ENCODE measurements at regions not wholly inside any gene's neighbourhood (a gene's known extent, or its start where the extent isn't known, plus 50 kb on each side); places are given as distances from the start of the nearest gene placed in this dataset.

GRCh38 chr4:37051111-37051510 lies 193.4 kb upstream of the NWD2 start:
- no peak overlapping the region for H4K8ac ChIP-seq (ENCODE audit: low read depth, low read length)
- H2BK15ac ChIP-seq (ENCODE audit: low read length): no peak overlapping the region
- no peak overlapping the region for H4K91ac ChIP-seq (ENCODE audit: low read depth, low read length, poor library complexity)
- no peaks in the 10 kb centered on the region for H3K9me3 ChIP-seq (replicated peaks in 1 of 2; ENCODE audit: control insufficient read depth in 2 of 2, insufficient read depth in 1 of 2, low read depth in 1 of 2, low read length in 2 of 2)
- no peak overlapping the region for H3K14ac ChIP-seq (ENCODE audit: low read length)
- no peak overlapping the region for H3K9ac ChIP-seq (ENCODE audit: low read depth, low read length, poor library complexity)
- no peak overlapping the region for H3K4me3 ChIP-seq (ENCODE audit: low read length in 2 of 2)
- no peaks in the 10 kb centered on the region for H3K36me3 ChIP-seq (replicated peaks in 1 of 2; ENCODE audit: control insufficient read depth in 2 of 2, insufficient read depth in 2 of 2, low read length in 2 of 2)
- H3K27ac ChIP-seq (replicated peaks; ENCODE audit: low read length): no peak overlapping the region
- no peak overlapping the region for H2AFZ ChIP-seq (ENCODE audit: low read length)
- no peaks in the 10 kb centered on the region for H3K4me1 ChIP-seq (ENCODE audit: control insufficient read depth in 2 of 2, insufficient read depth in 1 of 2, low read depth in 1 of 2, low read length in 2 of 2)
- no peak for DNase-seq (ENCODE audit: low spot score)
- H3K4ac ChIP-seq (ENCODE audit: low read length): no peak overlapping the region
- WGBS, 2 donors (ENCODE audit: extremely low coverage in 2 of 2, insufficient read length in 2 of 2, insufficient replicate concordance in 1 of 2): no CpG with 5 or more reads among the region's 1 CpG
- H2BK5ac ChIP-seq (ENCODE audit: low read length): no peak overlapping the region
- no peak overlapping the region for H3K23ac ChIP-seq (ENCODE audit: low read depth, low read length, poor library complexity)
- H3K79me1 ChIP-seq (ENCODE audit: low read depth, low read length): no peaks in the 10 kb centered on the region
- no peak overlapping the region for H3K4me2 ChIP-seq (ENCODE audit: insufficient read depth, low read length, poor library complexity, severe bottlenecking)
- H2BK12ac ChIP-seq (ENCODE audit: low read length): no peak overlapping the region
- H2BK120ac ChIP-seq (ENCODE audit: low read depth, low read length): no peak overlapping the region
- H3K27me3 ChIP-seq (ENCODE audit: control insufficient read depth in 3 of 3, insufficient read depth in 3 of 3, low read depth in 1 of 3, low read length in 3 of 3): no peaks in the 10 kb centered on the region
- H3K18ac ChIP-seq (ENCODE audit: low read length): no peak overlapping the region
- H2AK5ac ChIP-seq (ENCODE audit: low read depth, low read length): no peak overlapping the region

- Histone ChIP-seq H4K91ac (ENCODE audit: low read depth, low read length, poor library complexity) (no peak overlapping the region), H3K36me3 (replicated peaks in 1 of 2; ENCODE audit: control insufficient read depth in 2 of 2, insufficient read depth in 2 of 2, low read length in 2 of 2) (no peaks in the 10 kb centered on the region), H3K23ac (ENCODE audit: low read depth, low read length, poor library complexity) (no peak overlapping the region), H3K9ac (ENCODE audit: low read depth, low read length, poor library complexity) (no peak overlapping the region), H3K4ac (ENCODE audit: low read length) (no peak overlapping the region), H3K79me1 (ENCODE audit: low read depth, low read length) (no peaks in the 10 kb centered on the region), H3K4me3 (ENCODE audit: low read length in 2 of 2) (no peak overlapping the region), H2BK12ac (ENCODE audit: low read length) (no peak overlapping the region), H3K27ac (replicated peaks; ENCODE audit: low read length) (no peak overlapping the region), H3K18ac (ENCODE audit: low read length) (no peak overlapping the region), H3K9me3 (replicated peaks in 1 of 2; ENCODE audit: control insufficient read depth in 2 of 2, insufficient read depth in 1 of 2, low read depth in 1 of 2, low read length in 2 of 2) (no peaks in the 10 kb centered on the region), H2BK5ac (ENCODE audit: low read length) (no peak overlapping the region), H3K14ac (ENCODE audit: low read length) (no peak overlapping the region), H3K27me3 (ENCODE audit: control insufficient read depth in 3 of 3, insufficient read depth in 3 of 3, low read depth in 1 of 3, low read length in 3 of 3) (no peaks in the 10 kb centered on the region), H4K8ac (ENCODE audit: low read depth, low read length) (no peak overlapping the region), H2AK5ac (ENCODE audit: low read depth, low read length) (no peak overlapping the region), H3K4me2 (ENCODE audit: insufficient read depth, low read length, poor library complexity, severe bottlenecking) (no peak overlapping the region), H2AFZ (ENCODE audit: low read length) (no peak overlapping the region), H2BK120ac (ENCODE audit: low read depth, low read length) (no peak overlapping the region), H3K4me1 (ENCODE audit: control insufficient read depth in 2 of 2, insufficient read depth in 1 of 2, low read depth in 1 of 2, low read length in 2 of 2) (no peaks in the 10 kb centered on the region), H2BK15ac (ENCODE audit: low read length) (no peak overlapping the region)
- no peak for DNase-seq (ENCODE audit: low spot score)
- no CpG with 5 or more reads among the region's 2 CpGs for WGBS, 2 donors (ENCODE audit: extremely low coverage in 2 of 2, insufficient read length in 2 of 2, insufficient replicate concordance in 1 of 2)
Observed at GRCh38 chr4:37051866-37052265, 192.7 kb upstream of the NWD2 start.

- WGBS, 2 donors (ENCODE audit: extremely low coverage in 2 of 2, insufficient read length in 2 of 2, insufficient replicate concordance in 1 of 2): no CpG with 5 or more reads among the region's 4 CpGs
- no peak overlapping the region for H4K91ac ChIP-seq (ENCODE audit: low read depth, low read length, poor library complexity)
- peak; percentile 6 for DNase-seq (ENCODE audit: low spot score)
- H3K4me3 ChIP-seq (ENCODE audit: low read length in 2 of 2): no peak overlapping the region
- no peaks in the 10 kb centered on the region for H3K27me3 ChIP-seq (ENCODE audit: control insufficient read depth in 3 of 3, insufficient read depth in 3 of 3, low read depth in 1 of 3, low read length in 3 of 3)
- H2BK12ac ChIP-seq (ENCODE audit: low read length): no peak overlapping the region
- no peaks in the 10 kb centered on the region for H3K79me1 ChIP-seq (ENCODE audit: low read depth, low read length)
- no peaks in the 10 kb centered on the region for H3K4me1 ChIP-seq (ENCODE audit: control insufficient read depth in 2 of 2, insufficient read depth in 1 of 2, low read depth in 1 of 2, low read length in 2 of 2)
- H3K23ac ChIP-seq (ENCODE audit: low read depth, low read length, poor library complexity): no peak overlapping the region
- no peak overlapping the region for H2BK5ac ChIP-seq (ENCODE audit: low read length)
- H3K36me3 ChIP-seq (replicated peaks in 1 of 2; ENCODE audit: control insufficient read depth in 2 of 2, insufficient read depth in 2 of 2, low read length in 2 of 2): no peaks in the 10 kb centered on the region
- no peak overlapping the region for H2BK15ac ChIP-seq (ENCODE audit: low read length)
- H3K9me3 ChIP-seq (replicated peaks in 1 of 2; ENCODE audit: control insufficient read depth in 2 of 2, insufficient read depth in 1 of 2, low read depth in 1 of 2, low read length in 2 of 2): no peaks in the 10 kb centered on the region
- H4K8ac ChIP-seq (ENCODE audit: low read depth, low read length): no peak overlapping the region
- H3K4ac ChIP-seq (ENCODE audit: low read length): no peak overlapping the region
- no peak overlapping the region for H3K14ac ChIP-seq (ENCODE audit: low read length)
- no peak overlapping the region for H3K27ac ChIP-seq (replicated peaks; ENCODE audit: low read length)
- H2AFZ ChIP-seq (ENCODE audit: low read length): no peak overlapping the region
- H3K4me2 ChIP-seq (ENCODE audit: insufficient read depth, low read length, poor library complexity, severe bottlenecking): no peak overlapping the region
- no peak overlapping the region for H3K18ac ChIP-seq (ENCODE audit: low read length)
- no peak overlapping the region for H3K9ac ChIP-seq (ENCODE audit: low read depth, low read length, poor library complexity)
- H2BK120ac ChIP-seq (ENCODE audit: low read depth, low read length): no peak overlapping the region
- no peak overlapping the region for H2AK5ac ChIP-seq (ENCODE audit: low read depth, low read length)
Observed at GRCh38 chr4:37054531-37055077, 189.9 kb upstream of the NWD2 start.

GRCh38 chr4:37058826-37059225 lies 185.7 kb upstream of the NWD2 start:
- no peak overlapping the region for H3K14ac ChIP-seq (ENCODE audit: low read length)
- H3K79me1 ChIP-seq (ENCODE audit: low read depth, low read length): no peaks in the 10 kb centered on the region
- no peaks in the 10 kb centered on the region for H3K9me3 ChIP-seq (replicated peaks in 1 of 2; ENCODE audit: control insufficient read depth in 2 of 2, insufficient read depth in 1 of 2, low read depth in 1 of 2, low read length in 2 of 2)
- H2BK5ac ChIP-seq (ENCODE audit: low read length): no peak overlapping the region
- no peaks in the 10 kb centered on the region for H3K36me3 ChIP-seq (replicated peaks in 1 of 2; ENCODE audit: control insufficient read depth in 2 of 2, insufficient read depth in 2 of 2, low read length in 2 of 2)
- no peak overlapping the region for H4K91ac ChIP-seq (ENCODE audit: low read depth, low read length, poor library complexity)
- H3K9ac ChIP-seq (ENCODE audit: low read depth, low read length, poor library complexity): no peak overlapping the region
- WGBS, 2 donors (ENCODE audit: extremely low coverage in 2 of 2, insufficient read length in 2 of 2, insufficient replicate concordance in 1 of 2): no CpG with 5 or more reads among the region's 4 CpGs
- no peak overlapping the region for H4K8ac ChIP-seq (ENCODE audit: low read depth, low read length)
- H3K23ac ChIP-seq (ENCODE audit: low read depth, low read length, poor library complexity): no peak overlapping the region
- no peak overlapping the region for H2AK5ac ChIP-seq (ENCODE audit: low read depth, low read length)
- no peak overlapping the region for H3K27ac ChIP-seq (replicated peaks; ENCODE audit: low read length)
- no peak overlapping the region for H3K4me3 ChIP-seq (ENCODE audit: low read length in 2 of 2)
- no peak overlapping the region for H3K4me2 ChIP-seq (ENCODE audit: insufficient read depth, low read length, poor library complexity, severe bottlenecking)
- H3K27me3 ChIP-seq (ENCODE audit: control insufficient read depth in 3 of 3, insufficient read depth in 3 of 3, low read depth in 1 of 3, low read length in 3 of 3): no peaks in the 10 kb centered on the region
- no peaks in the 10 kb centered on the region for H3K4me1 ChIP-seq (ENCODE audit: control insufficient read depth in 2 of 2, insufficient read depth in 1 of 2, low read depth in 1 of 2, low read length in 2 of 2)
- H2BK15ac ChIP-seq (ENCODE audit: low read length): no peak overlapping the region
- DNase-seq (ENCODE audit: low spot score): no peak
- H2BK120ac ChIP-seq (ENCODE audit: low read depth, low read length): no peak overlapping the region
- H3K4ac ChIP-seq (ENCODE audit: low read length): no peak overlapping the region
- H3K18ac ChIP-seq (ENCODE audit: low read length): no peak overlapping the region
- no peak overlapping the region for H2BK12ac ChIP-seq (ENCODE audit: low read length)
- no peak overlapping the region for H2AFZ ChIP-seq (ENCODE audit: low read length)
